ENCODE measurements at regions not wholly inside any gene's neighbourhood (a gene's known extent, or its start where the extent isn't known, plus 50 kb on each side); places are given as distances from the start of the nearest gene placed in this dataset.

DNA sequence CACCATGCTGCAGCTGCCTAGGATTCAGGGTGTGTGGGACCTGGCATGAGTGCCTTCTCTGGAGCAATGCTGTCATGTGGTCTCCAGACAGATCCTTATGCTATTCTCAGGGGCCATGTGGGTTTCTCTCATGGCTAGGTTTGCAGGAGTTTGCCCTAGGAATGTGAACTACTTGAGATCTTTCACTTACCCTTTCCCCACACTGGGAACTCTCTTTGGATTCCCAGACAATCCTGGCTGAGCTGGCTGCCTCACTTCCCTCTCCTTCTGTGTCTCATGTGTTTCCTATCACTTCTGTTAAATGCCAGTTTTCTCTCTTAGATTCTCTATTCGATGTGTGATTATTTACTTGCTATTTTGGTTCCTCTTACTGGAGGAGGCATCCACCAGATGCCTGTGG is 270.2 kb upstream of the RASA1 start:
- Histone ChIP-seq H3K27me3 (no peaks in the 10 kb centered on the region), H3K27ac (replicated peaks in 1 of 4) (no peak overlapping the region), H3K36me3 (no peaks in the 10 kb centered on the region), H3K4me3 (no peak overlapping the region), H3K9me3 (no peaks in the 10 kb centered on the region), H3K4me1 (no peaks in the 10 kb centered on the region)
- WGBS = 82% methylated on average over 1 of the region's 1 CpG
- no peak for DNase-seq (ENCODE audit: extremely low spot score)
- TF ChIP-seq, protein P1, sequence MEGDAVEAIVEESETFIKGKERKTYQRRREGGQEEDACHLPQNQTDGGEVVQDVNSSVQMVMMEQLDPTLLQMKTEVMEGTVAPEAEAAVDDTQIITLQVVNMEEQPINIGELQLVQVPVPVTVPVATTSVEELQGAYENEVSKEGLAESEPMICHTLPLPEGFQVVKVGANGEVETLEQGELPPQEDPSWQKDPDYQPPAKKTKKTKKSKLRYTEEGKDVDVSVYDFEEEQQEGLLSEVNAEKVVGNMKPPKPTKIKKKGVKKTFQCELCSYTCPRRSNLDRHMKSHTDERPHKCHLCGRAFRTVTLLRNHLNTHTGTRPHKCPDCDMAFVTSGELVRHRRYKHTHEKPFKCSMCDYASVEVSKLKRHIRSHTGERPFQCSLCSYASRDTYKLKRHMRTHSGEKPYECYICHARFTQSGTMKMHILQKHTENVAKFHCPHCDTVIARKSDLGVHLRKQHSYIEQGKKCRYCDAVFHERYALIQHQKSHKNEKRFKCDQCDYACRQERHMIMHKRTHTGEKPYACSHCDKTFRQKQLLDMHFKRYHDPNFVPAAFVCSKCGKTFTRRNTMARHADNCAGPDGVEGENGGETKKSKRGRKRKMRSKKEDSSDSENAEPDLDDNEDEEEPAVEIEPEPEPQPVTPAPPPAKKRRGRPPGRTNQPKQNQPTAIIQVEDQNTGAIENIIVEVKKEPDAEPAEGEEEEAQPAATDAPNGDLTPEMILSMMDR (IDR thresholded peaks at IDR 0.05) = no peak
- TF ChIP-seq POLR2AphosphoS5 (IDR thresholded peaks at IDR 0.05) = no peak
- no peak for TF ChIP-seq EP300 (IDR thresholded peaks at IDR 0.05)
- no peak for TF ChIP-seq POLR2A (IDR thresholded peaks at IDR 0.05; ENCODE audit: low read depth)
- intact Hi-C loops (cut with DNase I) = no loop called here

- no peak overlapping the region for H3K27ac ChIP-seq (replicated peaks in 1 of 4)
- 92% methylated on average over 5 of the region's 5 CpGs for WGBS
- H3K4me1 ChIP-seq = no peaks in the 10 kb centered on the region
- no peaks in the 10 kb centered on the region for H3K36me3 ChIP-seq
- no peak for TF ChIP-seq POLR2AphosphoS5 (IDR thresholded peaks at IDR 0.05)
- no peak for TF ChIP-seq POLR2A (IDR thresholded peaks at IDR 0.05; ENCODE audit: low read depth)
- no peak for TF ChIP-seq EP300 (IDR thresholded peaks at IDR 0.05)
- TF ChIP-seq, protein P1 (IDR thresholded peaks at IDR 0.05) = no peak
- H3K4me3 ChIP-seq = no peak overlapping the region
- no peak for DNase-seq (ENCODE audit: extremely low spot score)
- H3K27me3 ChIP-seq = no peaks in the 10 kb centered on the region
- intact Hi-C loops (cut with DNase I) = no loop called here
- H3K9me3 ChIP-seq = no peaks in the 10 kb centered on the region
Measured at GRCh38 chr5:86999951-87000350, 267.7 kb upstream of the RASA1 start.

GRCh38 chr5:87002485-87002884 is 265.2 kb upstream of the RASA1 start:
- no peaks in the 10 kb centered on the region for H3K27me3 ChIP-seq
- no peaks in the 10 kb centered on the region for H3K36me3 ChIP-seq
- DNase-seq (ENCODE audit: extremely low spot score) = no peak
- no peaks in the 10 kb centered on the region for H3K4me1 ChIP-seq
- TF ChIP-seq EP300 (IDR thresholded peaks at IDR 0.05) (no peak), POLR2AphosphoS5 (IDR thresholded peaks at IDR 0.05) (no peak), POLR2A (IDR thresholded peaks at IDR 0.05; ENCODE audit: low read depth) (no peak)
- TF ChIP-seq, protein P1 (IDR thresholded peaks at IDR 0.05) = no peak
- no peaks in the 10 kb centered on the region for H3K9me3 ChIP-seq
- H3K4me3 ChIP-seq = no peak overlapping the region
- H3K27ac ChIP-seq (replicated peaks in 1 of 4) = no peak overlapping the region
- 60% methylated on average over 3 of the region's 3 CpGs for WGBS
- intact Hi-C loops (cut with DNase I) = no loop called here

GRCh38 chr5:87004101-87004500 is 263.6 kb upstream of the RASA1 start:
- no peak for DNase-seq (ENCODE audit: extremely low spot score)
- intact Hi-C loops (cut with DNase I) = no loop called here
- H3K27me3 ChIP-seq = no peaks in the 10 kb centered on the region
- WGBS = 95% methylated on average over 3 of the region's 3 CpGs
- no peak overlapping the region for H3K4me3 ChIP-seq
- no peak for TF ChIP-seq POLR2AphosphoS5 (IDR thresholded peaks at IDR 0.05)
- H3K27ac ChIP-seq (replicated peaks in 1 of 4) = no peak overlapping the region
- no peaks in the 10 kb centered on the region for H3K9me3 ChIP-seq
- no peaks in the 10 kb centered on the region for H3K4me1 ChIP-seq
- H3K36me3 ChIP-seq = no peaks in the 10 kb centered on the region

DNA sequence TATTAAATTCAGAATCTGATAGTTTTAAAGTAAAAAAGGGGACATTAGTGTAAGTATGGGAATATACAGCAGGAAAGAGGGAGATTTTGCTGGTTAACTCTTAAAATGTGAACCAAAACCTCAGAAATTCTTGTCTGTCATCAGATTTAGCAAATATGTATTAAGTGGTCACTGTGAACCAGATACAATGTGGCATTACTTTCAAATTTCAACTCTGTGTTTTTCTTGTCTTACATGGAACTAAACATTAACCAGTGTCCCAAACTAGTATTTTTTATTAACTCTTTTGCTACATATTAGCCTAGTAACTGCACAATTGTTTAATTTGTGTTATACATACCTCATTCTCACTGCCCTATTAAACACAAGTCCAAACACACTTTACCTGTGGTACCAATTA is 259.9 kb upstream of the RASA1 start:
- no peaks in the 10 kb centered on the region for H3K27me3 ChIP-seq
- H3K9me3 ChIP-seq = no peaks in the 10 kb centered on the region
- H3K27ac ChIP-seq (replicated peaks in 1 of 4) = no peak overlapping the region
- no peak for TF ChIP-seq POLR2A (IDR thresholded peaks at IDR 0.05; ENCODE audit: low read depth)
- TF ChIP-seq POLR2AphosphoS5 (IDR thresholded peaks at IDR 0.05) = no peak
- no peak for TF ChIP-seq EP300 (IDR thresholded peaks at IDR 0.05)
- TF ChIP-seq, protein P1 (IDR thresholded peaks at IDR 0.05) = no peak
- H3K4me1 ChIP-seq = no peaks in the 10 kb centered on the region
- no peak overlapping the region for H3K4me3 ChIP-seq
- H3K36me3 ChIP-seq = no peaks in the 10 kb centered on the region
- no peak for DNase-seq (ENCODE audit: extremely low spot score)
- intact Hi-C loops (cut with DNase I) = no loop called here

Data from esophagus muscularis mucosa (tissue), 4 donors.